Gastrocnemius medialis (tissue), 4 donors: ENCODE measurements at regions not wholly inside any gene's neighbourhood (a gene's known extent, or its start where the extent isn't known, plus 50 kb on each side); places are given as distances from the start of the nearest gene placed in this dataset.

Experiments
- CTCF ChIP-seq, 5 experiments: fragments of 450-650 bp in 3 of 5; fragments of 200-600 bp in 2 of 5; sonication (generic) in 2 of 5; IDR thresholded peaks in 4 of 5; conservative IDR thresholded peaks in 1 of 5; 1 replicate in 4 of 5; 2 replicates in 1 of 5; pipeline ENCODE4 v1.5.1; 2016 to 2019; ENCODE audit warnings: antibody characterized with exemption in 5 of 5, mild to moderate bottlenecking in 3 of 5, moderate library complexity in 3 of 5
- POLR2A ChIP-seq, 2 donors: fragments of 450-650 bp; IDR thresholded peaks; one replicate each; pipeline ENCODE4 v1.6.1; 2017; ENCODE audit warnings: antibody characterized with exemption in 2 of 2, mild to moderate bottlenecking in 2 of 2, moderate library complexity in 2 of 2

DNA sequence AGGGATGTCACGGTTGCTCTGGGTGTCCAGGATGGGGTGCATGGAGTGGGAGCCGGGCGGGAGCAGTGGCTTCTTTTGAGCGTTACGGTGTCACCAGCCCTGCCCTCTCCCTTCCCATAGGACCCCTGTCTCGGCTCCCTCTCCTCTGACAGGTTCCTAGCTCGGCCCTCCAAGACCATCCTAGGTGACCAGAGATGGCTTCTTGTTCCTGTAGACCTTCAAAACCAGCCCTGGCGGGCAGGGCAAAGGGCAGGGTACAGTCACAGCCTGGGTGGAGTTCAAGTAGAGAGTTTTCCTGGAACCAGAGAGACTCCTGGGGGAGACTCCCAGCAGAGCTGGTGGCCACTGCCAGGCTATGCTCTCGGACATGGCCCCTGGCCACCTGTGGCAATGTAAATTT is 345.6 kb upstream of the AJAP1 start:
- TF ChIP-seq CTCF (IDR thresholded peaks at IDR 0.05 in 4 of 5, conservative IDR thresholded peaks at IDR 0.05 in 1 of 5) (no peak), POLR2A (IDR thresholded peaks at IDR 0.05) (no peak)
